ENCODE measurements at regions not wholly inside any gene's neighbourhood (a gene's known extent, or its start where the extent isn't known, plus 50 kb on each side); places are given as distances from the start of the nearest gene placed in this dataset.

- TF ChIP-seq CTCF (IDR thresholded peaks at IDR 0.05; ENCODE audit: extremely low read depth, missing control alignments): no peak
- no peak for DNase-seq (ENCODE audit: low spot score)
These were observed 218.0 kb upstream of the OSR1 start for GRCh38 chr2:19576411-19576810.

GRCh38 chr2:19575641-19576040 is 217.2 kb upstream of the OSR1 start:
- TF ChIP-seq CTCF (IDR thresholded peaks at IDR 0.05; ENCODE audit: extremely low read depth, missing control alignments): no peak
- DNase-seq (ENCODE audit: low spot score): no peak

- no peak for TF ChIP-seq CTCF (IDR thresholded peaks at IDR 0.05; ENCODE audit: extremely low read depth, missing control alignments)
- DNase-seq (ENCODE audit: low spot score): no peak
These were observed 216.4 kb upstream of the OSR1 start for GRCh38 chr2:19574778-19575260.

- no peak for DNase-seq (ENCODE audit: low spot score)
- no peak for TF ChIP-seq CTCF (IDR thresholded peaks at IDR 0.05; ENCODE audit: extremely low read depth, missing control alignments)
These were observed 215.4 kb upstream of the OSR1 start for GRCh38 chr2:19573784-19574183.

GRCh38 chr2:19571773-19572172 is 213.3 kb upstream of the OSR1 start:
- no peak for TF ChIP-seq CTCF (IDR thresholded peaks at IDR 0.05; ENCODE audit: extremely low read depth, missing control alignments)
- DNase-seq (ENCODE audit: low spot score): no peak

GRCh38 chr2:19569300-19569791 is 210.9 kb upstream of the OSR1 start:
- DNase-seq (ENCODE audit: low spot score): no peak
- no peak for TF ChIP-seq CTCF (IDR thresholded peaks at IDR 0.05; ENCODE audit: extremely low read depth, missing control alignments)

GRCh38 chr2:19568809-19569208 is 210.4 kb upstream of the OSR1 start:
- DNase-seq (ENCODE audit: low spot score): no peak
- no peak for TF ChIP-seq CTCF (IDR thresholded peaks at IDR 0.05; ENCODE audit: extremely low read depth, missing control alignments)

All from GM20000 (cell line).